Ishikawa (cell line): ENCODE measurements at regions not wholly inside any gene's neighbourhood (a gene's known extent, or its start where the extent isn't known, plus 50 kb on each side); places are given as distances from the start of the nearest gene placed in this dataset.

ENCODE experiments used
- EP300 ChIP-seq: IDR thresholded peaks from 2 replicates; pipeline ENCODE4 v1.6.1; 2012; ENCODE audit warnings: borderline replicate concordance
- FOXM1 ChIP-seq: IDR thresholded peaks from 2 replicates; pipeline ENCODE4 v1.6.1; 2012; ENCODE audit warnings: low read depth, borderline replicate concordance
- MAX ChIP-seq: IDR thresholded peaks from 2 replicates; pipeline ENCODE4 v1.6.1; 2012
- RAD21 ChIP-seq: IDR thresholded peaks from 2 replicates; pipeline ENCODE4 v1.6.1; 2012; ENCODE audit warnings: low read depth
- REST ChIP-seq: IDR thresholded peaks from 2 replicates; pipeline ENCODE4 v1.6.1; 2012; ENCODE audit warnings: low read depth, mild to moderate bottlenecking
- TAF1 ChIP-seq: IDR thresholded peaks from 2 replicates; pipeline ENCODE4 v1.6.1; 2012; ENCODE audit warnings: low read depth, mild to moderate bottlenecking
- TCF12 ChIP-seq: IDR thresholded peaks from 2 replicates; pipeline ENCODE4 v1.6.1; 2012; ENCODE audit warnings: low read depth
- TEAD4 ChIP-seq: IDR thresholded peaks from 2 replicates; pipeline ENCODE4 v1.6.1; 2012
- YY1 ChIP-seq: IDR thresholded peaks from 2 replicates; pipeline ENCODE4 v1.6.1; 2012; ENCODE audit warnings: low read depth
- ZBTB7A ChIP-seq: IDR thresholded peaks from 2 replicates; pipeline ENCODE4 v1.6.1; 2012; ENCODE audit warnings: low read depth

- TF ChIP-seq EP300 (no peak), FOXM1 (no peak), REST (no peak), ZBTB7A (no peak), TCF12 (no peak), TAF1 (no peak), TEAD4 (no peak), YY1 (no peak), RAD21 (no peak), MAX (no peak)
Observed at GRCh38 chr12:112676507-112676906, 115.0 kb upstream of the RPH3A start.
